ENCODE measurements at regions not wholly inside any gene's neighbourhood (a gene's known extent, or its start where the extent isn't known, plus 50 kb on each side); places are given as distances from the start of the nearest gene placed in this dataset.

DNA sequence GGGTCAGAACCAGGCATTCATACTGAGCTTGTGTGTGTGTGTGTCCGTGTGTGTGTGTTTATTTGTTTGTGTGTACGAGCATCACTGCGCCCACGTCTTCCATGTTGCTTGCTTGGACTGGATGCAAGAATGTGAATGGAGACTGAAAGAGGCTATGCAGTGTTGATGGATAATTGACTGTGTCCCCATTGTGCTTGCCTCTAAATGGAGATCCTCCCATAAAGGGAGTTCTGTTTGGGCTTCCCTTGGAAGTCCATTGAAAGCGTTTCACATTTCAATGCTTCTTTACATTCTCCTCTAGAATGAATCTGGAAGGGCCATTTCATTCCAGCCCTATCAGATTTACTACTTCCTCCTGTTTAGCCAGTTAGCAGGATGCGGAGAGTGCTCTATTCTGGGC, 124.0 kb downstream of the GP2 start:
- Mint-ChIP-seq H3K36me3 (ENCODE audit: insufficient read depth, unreplicated experiment) (no peaks in the 10 kb centered on the region), H3K9me3 (ENCODE audit: unreplicated experiment) (no peaks in the 10 kb centered on the region), H3K4me1 (ENCODE audit: low read depth, unreplicated experiment) (no peaks in the 10 kb centered on the region), H3K4me3 (ENCODE audit: unreplicated experiment) (no peak overlapping the region), H3K27ac (ENCODE audit: unreplicated experiment) (no peak overlapping the region), H3K27me3 (ENCODE audit: insufficient read depth, unreplicated experiment) (peaks cover 14% of the 10 kb centered on the region)
- no TSS peak for BruUV-seq (replicated peaks)
- H3K9me3 ChIP-seq, result no peaks in the 10 kb centered on the region
- DNase-seq, result no peak
- H3K36me3 ChIP-seq (ENCODE audit: control insufficient read depth, insufficient read depth, low read length), result no peaks in the 10 kb centered on the region
- TF ChIP-seq, protein P1, sequence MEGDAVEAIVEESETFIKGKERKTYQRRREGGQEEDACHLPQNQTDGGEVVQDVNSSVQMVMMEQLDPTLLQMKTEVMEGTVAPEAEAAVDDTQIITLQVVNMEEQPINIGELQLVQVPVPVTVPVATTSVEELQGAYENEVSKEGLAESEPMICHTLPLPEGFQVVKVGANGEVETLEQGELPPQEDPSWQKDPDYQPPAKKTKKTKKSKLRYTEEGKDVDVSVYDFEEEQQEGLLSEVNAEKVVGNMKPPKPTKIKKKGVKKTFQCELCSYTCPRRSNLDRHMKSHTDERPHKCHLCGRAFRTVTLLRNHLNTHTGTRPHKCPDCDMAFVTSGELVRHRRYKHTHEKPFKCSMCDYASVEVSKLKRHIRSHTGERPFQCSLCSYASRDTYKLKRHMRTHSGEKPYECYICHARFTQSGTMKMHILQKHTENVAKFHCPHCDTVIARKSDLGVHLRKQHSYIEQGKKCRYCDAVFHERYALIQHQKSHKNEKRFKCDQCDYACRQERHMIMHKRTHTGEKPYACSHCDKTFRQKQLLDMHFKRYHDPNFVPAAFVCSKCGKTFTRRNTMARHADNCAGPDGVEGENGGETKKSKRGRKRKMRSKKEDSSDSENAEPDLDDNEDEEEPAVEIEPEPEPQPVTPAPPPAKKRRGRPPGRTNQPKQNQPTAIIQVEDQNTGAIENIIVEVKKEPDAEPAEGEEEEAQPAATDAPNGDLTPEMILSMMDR (IDR thresholded peaks at IDR 0.05; ENCODE audit: insufficient read depth in 1 of 2, low read depth in 1 of 2, low read length in 1 of 2, severe bottlenecking in 1 of 2, unreplicated experiment in 1 of 2), result no peak
- ChIA-PET CTCF (no interaction called here), POLR2A (no interaction called here)
- no peaks in the 10 kb centered on the region for H3K4me1 ChIP-seq
- H3K4me3 ChIP-seq (ENCODE audit: low read depth, low read length), result no peak overlapping the region
- no peaks in the 10 kb centered on the region for H3K27me3 ChIP-seq (replicated peaks; ENCODE audit: control insufficient read depth, insufficient read depth, low read length)
- intact Hi-C loops (cut with micrococcal nuclease; ENCODE audit: unreplicated experiment), result no loop called here

DNA sequence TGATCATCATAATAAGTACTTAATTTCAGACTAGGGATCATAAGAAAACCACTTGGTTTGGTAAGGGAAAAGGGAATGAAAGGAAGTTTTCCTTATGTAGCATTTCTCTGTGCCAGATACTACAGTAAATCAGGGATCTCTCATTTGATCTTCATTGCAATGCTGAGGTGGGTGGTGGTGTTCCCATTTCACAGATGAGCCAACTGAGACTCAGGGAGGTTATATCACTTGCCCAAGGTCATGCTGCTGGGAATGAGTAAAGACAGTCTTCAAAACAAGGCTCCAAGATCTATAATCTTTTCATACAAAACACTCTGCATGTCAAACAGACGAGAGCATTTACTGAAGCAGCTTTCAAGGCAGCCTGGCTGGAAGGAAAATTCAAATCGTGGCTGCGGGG, 124.6 kb downstream of the GP2 start:
- Histone ChIP-seq H3K27me3 (replicated peaks; ENCODE audit: control insufficient read depth, insufficient read depth, low read length) (no peaks in the 10 kb centered on the region), H3K4me3 (ENCODE audit: low read depth, low read length) (no peak overlapping the region), H3K36me3 (ENCODE audit: control insufficient read depth, insufficient read depth, low read length) (no peaks in the 10 kb centered on the region), H3K9me3 (no peaks in the 10 kb centered on the region), H3K4me1 (no peaks in the 10 kb centered on the region)
- intact Hi-C loops (cut with micrococcal nuclease; ENCODE audit: unreplicated experiment), result no loop called here
- TF ChIP-seq, protein P1 (IDR thresholded peaks at IDR 0.05; ENCODE audit: insufficient read depth in 1 of 2, low read depth in 1 of 2, low read length in 1 of 2, severe bottlenecking in 1 of 2, unreplicated experiment in 1 of 2), result no peak
- ChIA-PET POLR2A (no interaction called here), CTCF (no interaction called here)
- no TSS peak for BruUV-seq (replicated peaks)
- Mint-ChIP-seq H3K27ac (ENCODE audit: unreplicated experiment) (no peak overlapping the region), H3K36me3 (ENCODE audit: insufficient read depth, unreplicated experiment) (no peaks in the 10 kb centered on the region), H3K9me3 (ENCODE audit: unreplicated experiment) (no peaks in the 10 kb centered on the region), H3K4me3 (ENCODE audit: unreplicated experiment) (no peak overlapping the region), H3K27me3 (ENCODE audit: insufficient read depth, unreplicated experiment) (peaks cover 11% of the 10 kb centered on the region), H3K4me1 (ENCODE audit: low read depth, unreplicated experiment) (no peaks in the 10 kb centered on the region)
- no peak for DNase-seq

DNA sequence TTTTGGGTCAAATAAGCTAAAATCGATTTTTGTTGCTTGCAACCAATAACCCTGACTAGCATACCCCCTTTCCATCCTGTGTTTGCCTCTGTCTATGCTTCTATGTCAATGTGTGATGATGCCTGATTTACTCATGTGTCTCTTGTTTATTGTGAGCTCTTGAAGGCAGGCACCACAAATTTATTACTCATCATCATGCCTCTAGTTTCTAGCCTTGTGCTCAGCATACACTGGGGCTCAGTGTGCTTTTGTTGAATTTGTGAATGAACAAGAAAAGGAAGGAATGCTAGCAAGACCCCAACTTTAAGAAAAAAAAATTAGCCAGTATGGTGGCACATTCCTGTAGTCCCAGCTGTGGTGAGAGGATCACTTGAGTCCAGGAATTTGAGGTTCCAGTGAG, 119.1 kb upstream of the GPR139 start:
- no TSS peak for BruUV-seq (replicated peaks)
- H3K27me3 Mint-ChIP-seq (ENCODE audit: insufficient read depth, unreplicated experiment), result peaks cover 12% of the 10 kb centered on the region
- H3K36me3 Mint-ChIP-seq (ENCODE audit: insufficient read depth, unreplicated experiment), result no peaks in the 10 kb centered on the region
- TF ChIP-seq, protein P1 (IDR thresholded peaks at IDR 0.05; ENCODE audit: insufficient read depth in 1 of 2, low read depth in 1 of 2, low read length in 1 of 2, severe bottlenecking in 1 of 2, unreplicated experiment in 1 of 2), result no peak
- ChIA-PET CTCF (interaction anchor here (0.8 kb wide), 1 partner anchor 286 kb away, joined by 4 read pairs; no protein-coding TSS in a partner anchor), POLR2A (no interaction called here)
- H3K4me1 ChIP-seq, result no peaks in the 10 kb centered on the region
- H3K4me3 ChIP-seq (ENCODE audit: low read depth, low read length), result no peak overlapping the region
- no peaks in the 10 kb centered on the region for H3K9me3 Mint-ChIP-seq (ENCODE audit: unreplicated experiment)
- intact Hi-C loops (cut with micrococcal nuclease; ENCODE audit: unreplicated experiment), result no loop called here
- DNase-seq, result no peak
- no peak overlapping the region for H3K4me3 Mint-ChIP-seq (ENCODE audit: unreplicated experiment)
- H3K4me1 Mint-ChIP-seq (ENCODE audit: low read depth, unreplicated experiment), result no peaks in the 10 kb centered on the region
- H3K9me3 ChIP-seq, result no peaks in the 10 kb centered on the region
- H3K27me3 ChIP-seq (replicated peaks; ENCODE audit: control insufficient read depth, insufficient read depth, low read length), result no peaks in the 10 kb centered on the region
- H3K36me3 ChIP-seq (ENCODE audit: control insufficient read depth, insufficient read depth, low read length), result no peaks in the 10 kb centered on the region
- no peak overlapping the region for H3K27ac Mint-ChIP-seq (ENCODE audit: unreplicated experiment)

All from Caco-2 (cell line).